ENCODE measurements at regions not wholly inside any gene's neighbourhood (a gene's known extent, or its start where the extent isn't known, plus 50 kb on each side); places are given as distances from the start of the nearest gene placed in this dataset.
"Not testable (repeated sequence)": the region's sequence is repeated elsewhere in the genome, so short reads cannot be mapped to it uniquely, and the experiment has no call there.

DNA sequence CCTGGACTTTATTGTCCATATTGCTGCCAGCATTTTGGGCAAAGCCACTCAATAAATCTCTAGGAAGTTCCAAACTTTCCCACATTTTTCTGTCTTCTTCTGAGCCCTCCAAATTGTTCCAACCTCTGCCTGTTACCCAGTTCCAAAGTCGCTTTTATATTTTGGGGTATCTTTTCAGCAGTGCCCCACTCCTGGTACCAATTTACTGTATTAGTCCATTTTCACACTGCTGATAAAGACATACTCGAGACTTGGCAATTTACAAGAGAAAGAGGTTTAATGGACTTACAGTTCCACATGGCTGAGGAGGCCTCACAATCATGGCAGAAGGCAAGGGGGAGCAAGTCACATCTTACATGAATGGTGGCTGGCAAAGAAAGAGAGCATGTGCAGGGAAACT is 53.4 kb downstream of the AHSP start:
- not testable (repeated sequence) for DNase-seq

DNA sequence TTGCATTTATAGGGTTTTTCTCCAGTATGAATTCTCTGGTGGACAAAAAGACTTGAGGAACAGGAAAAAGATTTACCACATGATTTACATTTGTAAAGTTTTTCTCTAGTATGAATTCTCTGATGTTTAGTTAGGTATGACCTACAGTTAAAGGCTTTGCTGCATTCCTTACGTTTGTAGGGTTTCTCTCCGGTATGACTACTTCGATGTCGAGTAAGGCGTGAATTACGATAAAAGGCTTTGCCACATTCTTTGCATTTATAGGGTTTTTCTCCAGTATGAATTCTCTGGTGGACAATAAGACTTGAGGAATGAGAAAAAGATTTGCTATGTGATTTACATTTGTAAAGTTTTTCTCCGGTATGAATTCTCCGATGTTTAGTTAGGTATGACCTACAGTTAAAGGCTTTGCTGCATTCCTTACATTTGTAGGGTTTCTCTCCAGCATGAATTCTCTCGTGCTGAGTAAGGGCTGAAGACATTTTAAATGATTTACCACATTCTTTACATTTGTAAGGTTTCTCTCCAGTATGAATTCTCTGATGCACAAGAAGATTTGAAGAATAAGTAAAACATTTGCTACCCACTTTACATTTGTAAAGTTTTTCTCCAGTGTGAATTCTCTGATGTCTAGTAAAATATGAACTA is 74.2 kb downstream of the AHSP start:
- DNase-seq, result not testable (repeated sequence)

GRCh38 chr16:31618130-31618529 is 90.4 kb downstream of the AHSP start:
- DNase-seq, result no peak

- no peak for DNase-seq
Measured at GRCh38 chr16:31636433-31636832, 108.7 kb downstream of the AHSP start.

DNA sequence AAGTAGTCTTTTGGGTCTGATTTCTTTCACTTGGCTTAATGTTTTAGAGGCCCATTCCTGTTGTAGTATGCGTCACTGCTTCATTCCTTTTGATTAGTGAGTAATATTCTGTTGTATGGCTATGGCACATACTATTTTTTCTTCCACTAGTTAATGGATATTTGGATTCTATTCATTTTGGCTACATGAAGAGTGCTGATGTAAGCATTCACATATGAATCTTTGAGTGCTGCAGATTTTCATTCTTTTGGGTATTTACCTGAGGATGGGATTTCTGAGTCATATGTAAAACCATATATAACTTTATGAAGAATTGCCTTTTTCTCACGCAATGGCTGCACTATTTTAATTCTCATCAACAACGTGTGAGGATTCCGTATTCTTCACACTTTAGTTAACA is 113.6 kb downstream of the AHSP start:
- DNase-seq, result no peak

GRCh38 chr16:31655674-31656073 is 128.0 kb downstream of the AHSP start:
- DNase-seq, result not testable (repeated sequence)

DNA sequence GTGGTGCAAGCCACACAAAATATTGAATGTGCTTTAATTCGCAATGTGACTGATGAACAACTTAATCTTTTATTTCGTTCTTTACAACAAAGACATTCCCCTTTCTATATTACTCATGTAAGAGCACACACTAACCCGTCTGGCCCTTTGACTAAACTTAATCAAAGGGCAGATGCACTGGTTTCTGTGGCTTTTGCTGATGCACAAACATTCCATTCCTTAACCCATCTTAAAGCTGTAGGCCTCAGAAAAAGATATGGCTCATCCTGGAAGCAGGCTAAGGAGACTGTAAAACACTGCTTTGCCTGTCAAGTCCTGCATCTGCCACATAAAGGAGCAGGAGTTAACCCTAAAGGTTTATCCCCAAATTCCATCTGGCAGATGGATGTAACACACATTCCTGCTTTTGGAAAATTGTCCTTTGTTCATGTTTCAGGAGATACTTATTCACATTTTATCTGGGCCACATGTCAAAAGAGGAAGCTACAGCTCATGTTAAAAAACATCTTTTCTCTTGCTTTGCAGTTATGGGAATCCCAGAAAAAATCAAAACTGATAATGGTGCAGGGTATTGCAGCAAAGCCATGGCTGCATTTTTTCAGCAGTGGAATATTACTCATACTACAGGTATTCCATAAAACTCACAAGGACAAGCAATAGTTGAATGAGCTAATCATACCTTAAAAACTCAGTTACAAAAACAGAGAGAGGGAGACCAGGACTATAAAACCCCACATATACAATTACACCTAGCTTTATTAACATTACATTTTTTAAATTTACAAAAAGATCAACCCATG is 137.2 kb downstream of the AHSP start:
- DNase-seq, result no peak

DNA sequence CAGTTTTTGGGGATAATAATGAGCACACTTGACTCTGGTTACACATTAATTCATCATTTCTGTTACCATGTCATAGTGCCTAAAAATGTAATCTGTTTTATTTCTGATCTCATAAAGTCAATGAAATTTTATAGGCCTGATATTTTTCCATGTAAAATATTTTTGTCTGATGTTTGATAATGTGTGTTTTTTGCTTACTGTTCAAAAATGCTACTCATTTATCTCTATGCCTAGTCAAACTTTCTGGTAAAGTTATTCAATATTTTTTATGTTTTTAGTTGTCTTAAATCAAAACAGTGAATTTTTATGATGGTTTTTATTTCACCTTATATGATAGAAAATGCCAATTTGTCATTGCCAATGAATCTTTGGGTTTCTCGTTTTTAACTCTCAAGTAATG is 147.0 kb downstream of the AHSP start:
- DNase-seq, result no peak

DNA sequence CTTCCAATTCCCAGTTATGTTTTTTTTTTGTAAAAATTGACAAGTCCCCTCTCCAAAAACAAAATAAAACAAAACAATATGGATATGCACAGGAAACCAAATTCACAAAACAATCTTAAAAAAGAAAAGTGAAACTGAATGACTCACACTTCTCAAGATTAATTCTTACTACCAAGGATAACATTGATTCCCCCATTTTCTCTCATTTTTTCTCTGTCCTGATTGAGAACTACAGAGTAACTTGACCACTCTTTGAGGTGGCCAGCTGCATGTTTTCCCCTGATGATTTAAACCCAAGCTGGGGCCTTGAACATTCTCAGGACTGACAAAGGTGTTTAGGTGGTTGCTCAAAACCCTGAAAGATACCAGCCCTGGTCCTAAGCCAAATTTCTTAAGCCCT is 149.0 kb downstream of the AHSP start:
- DNase-seq, result no peak

GRCh38 chr16:31678649-31679325 is 151.1 kb downstream of the AHSP start:
- DNase-seq, result no peak

- not testable (repeated sequence) for DNase-seq
Measured at GRCh38 chr16:31689331-31689730, 161.6 kb downstream of the AHSP start.

DNA sequence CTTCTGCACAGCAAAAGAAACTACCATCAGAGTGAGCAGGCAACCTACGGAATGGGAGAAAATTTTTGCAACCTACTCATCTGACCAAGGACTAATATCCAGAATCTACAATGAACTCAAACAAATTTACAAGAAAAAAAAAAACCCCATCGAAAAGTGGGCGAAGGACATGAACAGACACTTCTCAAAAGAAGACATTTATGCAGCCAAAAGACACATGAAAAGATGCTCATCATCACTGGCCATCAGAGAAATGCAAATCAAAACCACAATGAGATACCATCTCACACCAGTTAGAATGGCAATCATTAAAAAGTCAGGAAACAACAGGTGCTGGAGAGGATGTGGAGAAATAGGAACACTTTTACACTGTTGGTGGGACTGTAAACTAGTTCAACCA is 164.6 kb downstream of the AHSP start:
- DNase-seq, result not testable (repeated sequence)

- DNase-seq, result no peak
Measured at GRCh38 chr16:31693733-31694132, 166.0 kb downstream of the AHSP start.

DNA sequence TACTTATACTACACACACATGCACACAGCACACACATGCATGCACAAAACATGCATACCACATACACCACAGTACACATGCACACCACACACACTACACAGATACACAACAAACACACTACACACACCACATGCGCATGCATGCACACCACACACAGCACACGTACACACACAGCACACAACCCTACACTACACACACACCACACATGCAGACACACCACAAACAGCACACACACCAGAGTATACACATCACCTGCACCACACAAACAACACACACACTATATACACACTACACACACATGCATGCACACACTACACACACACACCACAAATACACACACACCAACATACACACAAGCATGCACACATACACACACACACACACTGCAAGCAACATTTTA is 166.8 kb downstream of the AHSP start:
- no peak for DNase-seq

GRCh38 chr16:31695667-31696066 is 168.0 kb downstream of the AHSP start:
- DNase-seq, result peak; percentile 35

- DNase-seq, result peak; percentile 71
Measured at GRCh38 chr16:31696968-31697743, 169.5 kb downstream of the AHSP start.

DNA sequence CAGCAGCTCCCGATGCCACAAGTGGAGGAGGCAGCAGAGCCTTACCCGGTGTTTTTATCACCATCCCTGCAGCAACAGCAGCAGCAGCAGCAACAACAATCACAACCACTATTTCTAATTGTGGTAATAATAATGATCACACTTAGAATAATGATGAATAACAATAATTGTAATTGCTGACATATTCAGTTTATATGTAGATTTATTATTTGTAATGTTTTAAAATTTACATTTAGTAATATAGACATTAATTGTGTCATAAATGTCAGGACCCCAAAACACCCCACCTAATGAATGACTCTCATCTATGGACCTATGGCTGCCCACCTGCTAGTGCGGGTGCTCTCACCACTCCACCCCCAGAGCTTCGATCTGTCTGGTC is 170.0 kb downstream of the AHSP start:
- DNase-seq, result no peak

DNA sequence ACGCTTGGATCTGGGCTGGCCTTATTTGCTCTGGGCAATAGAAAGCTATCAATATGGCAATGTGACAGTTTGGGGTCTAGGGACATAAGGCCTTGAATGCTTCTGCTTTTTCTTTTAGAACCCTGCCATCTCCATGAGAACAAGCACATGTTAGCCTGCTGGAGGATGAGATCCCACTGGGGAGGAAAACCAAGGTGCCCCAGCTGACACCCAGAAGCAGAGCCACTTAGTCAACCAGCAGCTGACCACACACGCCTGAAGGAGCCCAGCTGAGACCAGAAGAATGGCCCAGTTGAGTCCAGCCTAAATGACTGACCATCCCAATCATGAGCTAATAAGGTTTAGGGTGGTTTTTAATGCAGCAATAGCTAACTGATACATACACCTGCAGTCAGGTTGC is 171.2 kb downstream of the AHSP start:
- DNase-seq, result no peak

DNA sequence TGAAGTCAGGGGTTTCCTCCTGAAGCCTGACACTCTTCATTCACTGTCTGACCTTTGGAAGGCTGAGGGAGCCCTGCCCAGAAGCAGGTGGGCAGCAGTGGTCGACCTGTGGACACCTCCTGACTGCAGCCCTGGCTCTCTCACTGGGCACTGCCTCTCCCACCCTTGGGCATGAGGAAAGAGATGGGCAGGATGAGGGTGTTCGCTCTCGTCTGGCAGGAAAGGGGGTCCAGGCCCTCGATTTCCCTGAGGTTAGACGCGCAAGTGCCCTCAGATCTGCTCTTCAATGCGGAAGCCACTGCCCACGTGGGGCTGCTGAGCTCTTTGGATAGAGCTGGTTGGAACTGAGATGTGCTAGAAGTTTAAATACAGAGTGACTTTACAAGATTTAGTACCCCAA is 171.9 kb downstream of the AHSP start:
- no peak for DNase-seq

DNA sequence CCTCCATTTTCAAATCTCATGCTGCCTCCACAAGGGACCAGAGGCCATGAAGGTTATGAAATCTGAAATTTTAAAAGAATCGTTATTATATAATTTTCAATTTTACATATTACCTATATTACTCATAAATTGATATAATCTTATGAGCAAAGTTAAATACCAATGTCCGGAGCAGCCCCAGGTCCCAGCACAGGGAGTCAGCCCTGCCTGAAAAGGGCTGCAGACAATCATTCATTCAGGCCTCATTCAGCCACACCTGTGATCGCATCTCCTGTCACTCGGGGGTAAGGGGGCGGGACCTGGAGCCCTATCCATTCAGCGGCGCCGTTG is 172.5 kb downstream of the AHSP start:
- DNase-seq, result no peak

DNA sequence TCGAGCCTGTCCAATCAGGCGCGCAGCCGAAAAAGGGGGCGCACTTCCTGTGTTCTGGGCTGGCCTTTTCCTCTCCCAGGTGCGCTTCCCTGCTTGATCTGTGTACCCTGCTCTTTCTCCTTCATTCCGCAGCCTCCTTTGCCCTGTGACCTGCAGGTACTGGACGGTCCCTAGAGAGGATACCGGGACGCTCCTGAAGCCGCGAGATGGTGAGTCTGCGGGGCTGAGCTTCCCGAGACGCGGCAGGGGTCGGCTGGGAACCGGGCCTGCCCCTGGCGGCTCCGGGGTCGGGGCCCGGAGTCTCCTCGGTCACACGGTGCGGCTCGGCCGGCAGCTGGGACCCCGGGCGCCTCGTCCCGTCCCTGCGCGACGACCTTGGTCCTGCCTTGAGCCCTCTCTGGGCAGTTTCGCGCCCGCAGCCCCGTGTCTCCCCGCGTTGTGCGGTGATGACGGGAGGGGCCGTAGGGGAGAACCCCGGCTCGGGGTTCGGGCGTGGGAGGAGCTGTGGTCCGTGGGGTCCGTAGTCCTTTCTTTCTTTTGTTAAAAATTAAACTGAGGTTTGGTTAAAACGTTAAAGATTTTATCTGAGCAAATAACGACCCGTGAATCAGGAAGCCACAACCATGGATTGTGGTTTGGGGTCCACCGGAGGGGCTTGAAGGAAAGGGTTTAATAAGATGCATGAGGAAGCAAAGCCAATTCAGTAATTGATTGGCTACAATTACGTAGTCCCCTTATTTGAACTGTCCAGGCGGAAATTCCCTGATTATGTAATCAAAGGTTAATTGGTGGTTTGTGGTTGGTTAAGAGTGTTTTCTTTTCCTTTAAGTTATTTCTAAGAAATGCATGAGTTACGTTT is 172.8 kb upstream of the ZNF267 start:
- peak; percentile 86 for DNase-seq

DNA sequence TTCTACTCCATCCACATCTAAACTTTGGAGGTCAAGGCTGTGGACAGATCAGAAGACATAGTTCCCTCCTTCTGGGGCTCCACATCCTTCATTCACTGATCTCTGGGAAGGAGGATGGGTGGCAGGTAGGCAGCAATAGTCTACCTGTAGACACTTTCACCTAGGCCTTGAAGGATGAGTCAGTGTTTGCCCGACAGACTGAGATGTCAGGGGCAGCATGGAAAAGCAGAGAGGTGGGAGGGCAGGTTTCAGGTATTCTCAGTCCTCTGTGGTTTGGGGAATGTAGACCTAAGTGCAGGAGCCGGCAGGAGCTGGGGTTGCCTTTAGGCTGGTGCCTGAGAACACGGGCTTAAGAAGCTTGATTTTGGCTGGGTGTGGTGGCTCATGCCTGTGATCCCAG is 171.9 kb upstream of the ZNF267 start:
- no peak for DNase-seq
